SK-N-SH treated with all-trans-retinoic acid at 6 μM for 48 hours (cell line): ENCODE measurements at regions not wholly inside any gene's neighbourhood (a gene's known extent, or its start where the extent isn't known, plus 50 kb on each side); places are given as distances from the start of the nearest gene placed in this dataset.

Experiments used
- ATAC-seq: fragments of 200-7000 bp; cut with Tn5 transposase; 3 replicates; pipeline ENCODE4 v1.9.1; 2020; ENCODE audit warnings: mild to moderate bottlenecking, moderate library complexity
- ARNTL ChIP-seq: fragments of 450-650 bp; formaldehyde crosslinking; IDR thresholded peaks from 2 replicates; pipeline ENCODE4 v1.5.0; 2020; ENCODE audit warnings: low read depth, mild to moderate bottlenecking, moderate library complexity, borderline replicate concordance
- CREB5 ChIP-seq: fragments of 250-450 bp; sonication (Bioruptor Pico); IDR thresholded peaks from 2 replicates; pipeline ENCODE4 v1.5.1; 2020; ENCODE audit warnings: low read depth, mild to moderate bottlenecking, moderate library complexity
- CSRNP3 ChIP-seq: fragments of 250-450 bp; sonication (Bioruptor Pico); IDR thresholded peaks from 2 replicates; pipeline ENCODE4 v1.5.1; 2021; ENCODE audit warnings: mild to moderate bottlenecking, moderate library complexity
- ESRRG ChIP-seq: fragments of 250-450 bp; sonication (Bioruptor Pico); IDR thresholded peaks from 2 replicates; pipeline ENCODE4 v1.6.1; 2021; ENCODE audit warnings: mild to moderate bottlenecking
- GLIS3 ChIP-seq: fragments of 250-450 bp; sonication (Bioruptor Pico); IDR thresholded peaks from 2 replicates; pipeline ENCODE4 v1.5.0; 2020; ENCODE audit warnings: mild to moderate bottlenecking, moderate library complexity
- ISL1 ChIP-seq: fragments of 250-450 bp; sonication (Bioruptor Pico); IDR thresholded peaks from 2 replicates; pipeline ENCODE4 v2.1.2; 2022; ENCODE audit warnings: mild to moderate bottlenecking, moderate library complexity
- OSR1 ChIP-seq: fragments of 250-450 bp; sonication (Bioruptor Pico); IDR thresholded peaks from 2 replicates; pipeline ENCODE4 v1.8.0; 2022; ENCODE audit warnings: moderate library complexity, mild to moderate bottlenecking, inconsistent platforms
- PATZ1 ChIP-seq: fragments of 250-450 bp; sonication (Bioruptor Pico); IDR thresholded peaks from 2 replicates; pipeline ENCODE4 v1.8.0; 2020; ENCODE audit warnings: mild to moderate bottlenecking, moderate library complexity, borderline replicate concordance
- PPARA ChIP-seq: fragments of 250-450 bp; sonication (Bioruptor Pico); IDR thresholded peaks from 2 replicates; pipeline ENCODE4 v1.5.0; 2020; ENCODE audit warnings: mild to moderate bottlenecking, borderline replicate concordance
- RARB ChIP-seq: fragments of 250-450 bp; sonication (Bioruptor Pico); IDR thresholded peaks from 2 replicates; pipeline ENCODE4 v1.8.0; 2021; ENCODE audit warnings: mild to moderate bottlenecking, moderate library complexity
- TOX ChIP-seq: fragments of 250-450 bp; sonication (Bioruptor Pico); IDR thresholded peaks from 2 replicates; pipeline ENCODE4 v1.8.0; 2021; ENCODE audit warnings: mild to moderate bottlenecking, moderate library complexity, borderline replicate concordance
- ZFP3 ChIP-seq: fragments of 250-450 bp; sonication (Bioruptor Pico); IDR thresholded peaks from 2 replicates; pipeline ENCODE4 v1.5.0; 2020; ENCODE audit warnings: mild to moderate bottlenecking, moderate library complexity
- ZFP30 ChIP-seq: fragments of 450-650 bp; formaldehyde crosslinking; IDR thresholded peaks from 2 replicates; pipeline ENCODE4 v1.5.0; 2022; ENCODE audit warnings: mild to moderate bottlenecking, moderate library complexity
- ZNF70 ChIP-seq: fragments of 450-650 bp; formaldehyde crosslinking; IDR thresholded peaks from 2 replicates; pipeline ENCODE4 v1.5.0; 2020; ENCODE audit warnings: mild to moderate bottlenecking, moderate library complexity
- ZNF8 ChIP-seq: fragments of 450-650 bp; formaldehyde crosslinking; IDR thresholded peaks from 2 replicates; pipeline ENCODE4 v1.5.0; 2020; ENCODE audit warnings: mild to moderate bottlenecking, moderate library complexity

GRCh38 chr11:104704146-104704830 lies 194.0 kb downstream of the CASP12 start (continued):
- TF ChIP-seq CSRNP3 (CRISPR knock-in tag) (no peak), OSR1 (CRISPR knock-in tag) (no peak), TOX (no peak), CREB5 (no peak), ESRRG (no peak), RARB (CRISPR knock-in tag) (no peak)
- TF ChIP-seq, all 23 proteins: peak for 0

- peak; percentile 76 for ATAC-seq
- peak; percentile 53; the same call in 1 of the 2 replicates for TF ChIP-seq ISL1 (CRISPR knock-in tag)
- no peak for TF ChIP-seq ZNF8 (CRISPR knock-in tag)
Measured at GRCh38 chr11:104700609-104701008, 197.7 kb downstream of the CASP12 start.

GRCh38 chr11:104699981-104700380 lies 198.3 kb downstream of the CASP12 start:
- no peak for ATAC-seq
- TF ChIP-seq ZFP30 (CRISPR knock-in tag) (no peak), ZNF70 (CRISPR knock-in tag) (no peak), CREB5 (no peak), GLIS3 (CRISPR knock-in tag) (no peak), RARB (CRISPR knock-in tag) (no peak), PPARA (CRISPR knock-in tag) (no peak), ISL1 (CRISPR knock-in tag) (no peak), CSRNP3 (CRISPR knock-in tag) (no peak)

GRCh38 chr11:104695065-104695463 lies 203.2 kb downstream of the CASP12 start:
- TF ChIP-seq PATZ1 (CRISPR knock-in tag) (no peak), ARNTL (CRISPR knock-in tag) (no peak), TOX (no peak), ZFP3 (CRISPR knock-in tag) (no peak), ISL1 (CRISPR knock-in tag) (0 out of 2 replicates have a peak, but pooled peaks have one; percentile 12), PPARA (CRISPR knock-in tag) (no peak), CSRNP3 (CRISPR knock-in tag) (no peak)
- ATAC-seq: no peak
